DMS153 treated with DMSO at 0.1 percent for 48 hours (cell line): ENCODE measurements at regions not wholly inside any gene's neighbourhood (a gene's known extent, or its start where the extent isn't known, plus 50 kb on each side); places are given as distances from the start of the nearest gene placed in this dataset.

Experiments
- DNase-seq: peaks from one replicate; lab custom pipeline; 2025; ENCODE audit not compliant: unreplicated experiment; lab: John Stamatoyannopoulos, UW

- DNase-seq: no peak
Observed at GRCh38 chr2:129740504-129740903, 239.0 kb upstream of the RAB6C start.

DNA sequence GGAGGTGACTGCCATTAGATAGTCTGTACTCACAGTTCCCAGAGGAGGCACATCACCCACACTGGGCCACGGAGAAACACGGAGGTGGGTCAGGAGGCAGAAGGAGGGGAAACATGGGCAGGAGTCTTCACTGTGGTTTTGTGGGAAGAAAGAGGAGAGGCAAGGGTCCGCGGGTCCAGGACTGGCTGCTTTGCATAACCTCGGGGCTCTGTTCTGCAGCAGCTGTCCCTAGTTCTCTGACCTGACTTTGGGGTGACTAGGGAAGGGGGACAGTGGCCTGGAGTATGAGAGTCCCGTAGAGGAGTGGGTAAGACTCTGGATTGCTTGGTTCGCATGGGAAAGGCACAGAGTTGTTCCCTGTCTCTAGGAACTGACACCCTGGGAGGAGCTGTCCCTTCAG, 238.3 kb upstream of the RAB6C start:
- DNase-seq: no peak

DNA sequence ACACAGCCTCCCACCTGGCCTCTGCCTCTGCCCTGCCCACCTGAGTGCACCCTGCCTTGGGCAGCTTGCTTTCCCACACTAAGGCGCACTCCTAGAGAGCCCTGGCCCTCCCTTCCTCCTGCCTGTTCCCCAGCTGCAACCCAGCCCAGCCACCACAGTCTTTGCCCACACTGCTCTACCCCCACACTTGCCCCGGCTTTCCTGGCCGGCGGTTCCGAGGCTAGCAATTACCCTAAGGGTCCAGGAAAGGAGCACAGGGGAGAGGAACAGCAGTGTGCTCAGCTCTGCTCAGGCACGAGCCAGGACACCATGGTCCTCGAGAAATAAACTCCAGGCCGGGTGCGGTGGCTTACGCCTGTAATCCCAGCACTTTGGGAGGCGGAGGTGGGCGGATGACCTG, 237.8 kb upstream of the RAB6C start:
- DNase-seq: no peak

DNA sequence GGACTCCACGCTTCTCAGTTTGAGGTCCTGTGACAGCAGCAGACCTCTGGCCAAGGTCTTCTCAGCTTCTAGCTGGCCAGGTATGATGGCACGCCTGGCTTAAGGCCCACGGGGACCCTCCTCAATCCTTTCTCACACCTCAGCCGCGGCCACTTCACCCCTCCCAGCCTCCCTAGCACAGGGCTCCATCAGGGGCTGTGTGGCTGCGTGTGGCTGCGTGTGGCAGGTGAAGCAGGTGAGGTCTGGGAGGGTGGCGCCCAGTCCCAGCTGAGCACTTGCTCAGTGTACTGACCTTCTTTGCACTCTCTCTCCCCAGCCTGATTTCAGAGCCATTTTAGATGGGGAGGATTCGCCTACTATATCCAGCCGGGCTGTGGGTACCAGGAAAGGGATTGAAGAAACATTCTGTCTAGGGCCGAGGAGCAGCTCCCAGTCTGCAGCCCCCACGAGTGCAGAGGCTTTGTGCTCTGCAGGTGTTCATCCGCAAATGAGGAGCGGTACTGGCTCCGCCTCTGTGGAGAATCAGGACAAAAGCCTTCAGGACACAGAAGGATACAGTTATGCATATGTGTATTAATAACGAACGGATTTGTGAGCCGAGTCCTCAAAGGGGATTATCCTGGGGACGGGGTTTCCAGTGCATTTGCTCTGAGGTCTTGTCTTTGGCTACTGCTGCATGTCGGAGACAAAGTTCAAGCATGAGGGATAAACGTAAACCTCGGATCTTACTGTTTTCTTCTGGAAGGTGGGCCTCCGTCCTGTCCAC, 236.9 kb upstream of the RAB6C start:
- no peak for DNase-seq

GRCh38 chr2:129744141-129744540, 235.3 kb upstream of the RAB6C start:
- DNase-seq: no peak

- DNase-seq: no peak
Observed at GRCh38 chr2:129744649-129745048, 234.8 kb upstream of the RAB6C start.

- no peak for DNase-seq
Observed at GRCh38 chr2:129747500-129748125, 231.9 kb upstream of the RAB6C start.

GRCh38 chr2:129748250-129748649, 231.2 kb upstream of the RAB6C start:
- no peak for DNase-seq

DNA sequence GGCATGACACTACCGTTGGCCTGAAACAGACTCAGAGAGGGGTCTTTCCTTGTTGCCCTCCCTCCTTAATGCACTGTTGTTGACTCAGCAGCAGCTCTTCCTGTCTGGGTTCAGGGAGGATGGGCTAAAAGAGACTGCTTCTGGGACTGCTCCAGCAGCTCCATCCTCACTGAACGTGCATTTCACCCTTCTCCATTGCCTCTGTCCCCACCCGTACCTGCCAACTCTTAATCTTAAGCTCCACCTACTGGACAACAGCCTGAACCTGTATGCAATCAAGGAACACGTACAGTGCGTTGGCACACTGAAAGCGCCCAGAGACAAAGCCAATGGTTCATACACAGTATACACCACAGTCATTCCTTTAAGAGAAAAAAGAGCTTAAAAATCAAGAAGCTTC, 230.8 kb upstream of the RAB6C start:
- no peak for DNase-seq

DNA sequence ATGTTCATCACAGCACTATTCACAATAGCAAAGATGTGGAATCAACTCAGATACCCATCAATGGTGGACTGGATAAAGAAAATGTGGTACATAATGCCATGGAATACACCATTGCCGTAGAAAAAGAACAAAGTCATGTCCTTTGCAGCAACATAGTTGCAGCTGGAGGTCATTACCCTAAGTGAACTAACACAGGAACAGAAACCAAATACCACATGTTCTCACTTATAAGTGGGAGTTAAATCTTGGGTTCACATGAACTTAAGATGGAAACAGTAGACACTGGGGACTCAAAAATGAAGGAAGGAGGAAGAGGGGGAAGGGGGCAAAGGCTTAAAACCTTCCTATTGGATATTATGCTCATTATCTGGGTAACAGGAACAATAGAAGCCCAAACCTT, 228.1 kb upstream of the RAB6C start:
- no peak for DNase-seq

DNA sequence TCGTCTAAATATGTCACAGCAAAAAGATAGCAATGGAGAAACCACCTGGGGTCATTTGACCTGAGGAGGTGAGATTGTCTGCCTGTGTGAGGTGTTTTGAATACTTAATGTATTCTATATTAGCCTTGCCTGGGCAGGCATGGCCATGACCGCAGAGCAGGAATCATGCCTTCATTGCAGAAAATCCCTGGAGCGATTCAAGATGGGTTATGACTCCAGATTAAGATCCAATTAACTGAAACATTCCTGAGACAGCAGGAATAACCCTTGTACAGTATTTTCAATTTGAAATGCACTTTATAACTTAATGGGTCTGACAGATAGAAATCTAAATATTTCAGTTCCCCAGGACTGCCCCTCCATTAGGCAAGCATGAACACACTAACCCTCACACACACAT, 227.3 kb upstream of the RAB6C start:
- DNase-seq: no peak

GRCh38 chr2:129752686-129753085, 226.8 kb upstream of the RAB6C start:
- no peak for DNase-seq

GRCh38 chr2:129753261-129753660, 226.2 kb upstream of the RAB6C start:
- no peak for DNase-seq

DNA sequence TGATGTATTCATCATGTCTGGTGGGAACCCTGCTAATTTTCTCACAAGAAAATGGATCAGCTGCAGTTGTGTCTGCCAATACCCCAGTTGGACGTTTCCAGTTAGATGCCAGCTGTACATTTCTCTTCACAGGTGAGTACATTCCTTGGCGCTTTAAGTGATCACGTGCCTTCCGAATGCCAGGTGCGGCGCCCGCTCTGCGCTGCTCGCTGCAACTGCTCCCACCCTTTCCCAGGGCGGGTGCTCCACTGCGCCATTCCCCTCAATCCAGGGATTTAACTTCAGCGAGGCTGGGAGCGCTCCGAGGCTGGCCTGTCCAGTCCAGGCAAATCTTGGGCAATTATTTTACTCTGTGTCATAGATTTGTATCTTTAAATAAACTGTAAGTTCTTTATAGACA, 225.0 kb upstream of the RAB6C start:
- no peak for DNase-seq

- DNase-seq: no peak
Observed at GRCh38 chr2:129754831-129755230, 224.6 kb upstream of the RAB6C start.

- DNase-seq: no peak
Observed at GRCh38 chr2:129755786-129756185, 223.7 kb upstream of the RAB6C start.

- no peak for DNase-seq
Observed at GRCh38 chr2:129756276-129756675, 223.2 kb upstream of the RAB6C start.

DNA sequence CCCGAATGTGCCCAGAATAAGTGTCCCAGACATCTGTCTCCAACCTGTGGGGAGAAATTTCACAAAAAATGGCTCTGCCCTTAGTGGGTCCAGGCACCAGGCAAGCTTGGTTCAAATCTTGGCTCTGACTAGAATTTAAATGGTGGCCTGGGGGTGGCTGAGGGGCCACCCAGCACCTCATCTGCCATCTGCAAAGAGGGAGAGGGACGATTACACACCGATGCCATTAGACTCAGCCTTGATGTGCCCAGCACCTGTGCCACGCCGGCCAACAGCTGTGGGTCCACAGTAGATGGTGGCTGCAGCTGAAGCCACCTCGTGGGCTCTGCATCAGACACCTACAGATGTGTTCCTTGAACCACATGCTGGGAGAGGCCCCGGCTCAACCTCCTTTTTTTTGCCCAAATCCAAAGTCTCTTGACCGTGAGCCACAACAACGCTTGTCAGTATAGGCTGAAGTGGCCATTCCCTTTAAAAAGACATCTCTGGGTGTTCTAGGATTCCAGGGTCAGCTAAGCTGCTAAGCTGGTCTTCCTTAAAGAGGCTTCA, 222.0 kb upstream of the RAB6C start:
- no peak for DNase-seq

DNA sequence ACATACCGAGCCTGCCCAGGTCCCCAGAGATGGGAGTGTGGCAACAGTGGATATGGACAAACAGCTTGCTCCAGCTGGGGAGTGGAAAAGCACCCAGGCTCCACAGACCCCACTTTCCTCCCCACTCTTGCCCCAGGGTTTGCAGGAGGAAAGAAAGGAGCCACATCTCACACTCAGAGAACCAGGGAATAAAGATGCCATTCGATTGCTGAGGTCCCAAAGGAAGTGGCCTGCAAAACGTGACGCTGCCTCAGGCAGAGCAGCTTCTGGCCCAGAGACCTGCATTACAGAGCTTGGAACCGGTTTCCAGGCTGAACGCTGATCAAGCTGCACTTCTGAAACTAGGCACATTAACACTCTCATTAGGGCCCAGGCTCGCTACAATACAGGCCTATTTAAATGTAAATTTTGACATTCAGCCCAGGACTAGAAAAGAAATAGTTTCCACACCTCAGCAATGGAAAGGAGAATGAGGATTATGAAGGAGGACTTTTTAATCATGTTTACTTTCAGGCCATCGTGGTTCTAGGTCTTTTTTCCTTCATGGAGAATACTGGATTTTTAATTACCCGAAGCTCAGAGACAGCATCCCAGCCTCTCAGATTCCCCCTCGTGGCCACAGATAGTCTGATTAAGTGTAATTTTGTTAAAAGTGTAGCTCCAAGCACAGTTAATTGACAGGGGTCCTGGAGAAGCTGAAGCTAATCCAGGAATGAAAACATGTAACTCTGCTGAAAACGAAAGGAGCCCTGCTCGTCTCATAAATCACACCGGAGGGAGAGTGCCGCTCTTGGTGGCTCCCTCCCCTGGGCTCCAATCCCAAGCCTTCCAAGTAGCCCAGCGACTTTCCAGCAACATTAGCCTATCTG, 221.3 kb upstream of the RAB6C start:
- DNase-seq: no peak

GRCh38 chr2:129758784-129759471, 220.5 kb upstream of the RAB6C start:
- DNase-seq: no peak

DNA sequence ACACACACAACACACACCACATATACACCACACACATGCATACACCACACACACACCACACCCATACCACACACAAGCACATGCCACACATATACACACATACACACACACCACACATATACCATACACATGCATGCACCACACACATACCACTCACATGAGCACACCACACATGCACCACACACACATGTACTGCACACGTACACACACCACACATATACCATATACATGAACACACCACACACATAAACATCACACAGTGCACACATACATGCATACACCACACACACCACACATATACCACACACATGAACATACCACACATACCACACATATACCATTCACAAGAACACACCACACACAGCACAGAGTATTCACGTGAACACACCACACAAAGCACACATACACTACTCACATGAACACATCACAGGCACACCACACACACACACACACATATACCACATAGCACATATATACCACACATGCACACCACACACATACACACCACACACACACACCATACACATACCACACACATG, 219.9 kb upstream of the RAB6C start:
- no peak for DNase-seq
